ENCODE measurements at regions not wholly inside any gene's neighbourhood (a gene's known extent, or its start where the extent isn't known, plus 50 kb on each side); places are given as distances from the start of the nearest gene placed in this dataset.

GRCh38 chr3:74413547-74414241 lies 200.8 kb downstream of the CNTN3 start:
- DNase-seq = no peak

- no peak for DNase-seq
Observed at GRCh38 chr3:74410276-74410941, 204.1 kb downstream of the CNTN3 start.

GRCh38 chr3:74409066-74409465 lies 205.4 kb downstream of the CNTN3 start:
- no peak for DNase-seq

- peak; percentile 12 for DNase-seq
Observed at GRCh38 chr3:74403307-74403706, 211.2 kb downstream of the CNTN3 start.

DNA sequence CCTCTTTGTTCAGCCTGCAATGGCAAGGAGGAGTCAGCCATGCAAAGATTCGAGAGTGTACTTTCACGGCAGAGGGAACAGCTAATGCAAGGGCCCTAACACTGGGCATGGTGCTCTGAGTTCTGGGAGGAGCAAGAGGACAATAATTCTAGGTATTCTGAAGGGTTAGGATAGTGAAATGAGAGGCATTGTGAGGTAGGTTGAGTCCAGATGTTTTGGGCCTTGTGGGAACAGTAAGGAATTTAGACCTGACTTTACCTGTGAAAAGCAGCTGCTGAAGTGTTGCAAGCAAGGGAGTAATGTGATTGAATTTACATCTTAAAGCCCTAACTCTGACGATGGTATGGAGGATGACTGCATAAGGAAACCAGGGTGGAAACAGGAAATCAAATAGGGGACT lies 211.6 kb downstream of the CNTN3 start:
- no peak for DNase-seq

DNA sequence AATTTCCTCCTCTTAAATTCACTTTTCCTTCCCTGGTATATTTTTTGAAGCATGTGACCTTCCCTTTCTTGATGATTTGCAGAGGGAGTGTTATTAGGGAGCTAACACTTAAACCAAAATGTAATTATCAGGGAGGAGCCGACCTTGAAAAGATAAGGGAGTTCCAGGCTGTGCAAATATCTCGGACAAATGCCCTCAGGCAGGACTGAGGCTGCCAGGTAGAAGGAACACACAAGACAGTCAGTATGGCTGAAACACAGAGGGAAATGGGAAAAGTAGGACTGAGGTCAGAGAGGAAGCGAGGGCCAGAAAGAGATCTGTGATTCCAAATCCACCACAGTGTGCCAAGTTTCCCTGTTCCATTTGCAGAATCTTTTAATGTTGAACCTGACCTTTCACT lies 221.0 kb downstream of the CNTN3 start:
- DNase-seq = no peak

DNA sequence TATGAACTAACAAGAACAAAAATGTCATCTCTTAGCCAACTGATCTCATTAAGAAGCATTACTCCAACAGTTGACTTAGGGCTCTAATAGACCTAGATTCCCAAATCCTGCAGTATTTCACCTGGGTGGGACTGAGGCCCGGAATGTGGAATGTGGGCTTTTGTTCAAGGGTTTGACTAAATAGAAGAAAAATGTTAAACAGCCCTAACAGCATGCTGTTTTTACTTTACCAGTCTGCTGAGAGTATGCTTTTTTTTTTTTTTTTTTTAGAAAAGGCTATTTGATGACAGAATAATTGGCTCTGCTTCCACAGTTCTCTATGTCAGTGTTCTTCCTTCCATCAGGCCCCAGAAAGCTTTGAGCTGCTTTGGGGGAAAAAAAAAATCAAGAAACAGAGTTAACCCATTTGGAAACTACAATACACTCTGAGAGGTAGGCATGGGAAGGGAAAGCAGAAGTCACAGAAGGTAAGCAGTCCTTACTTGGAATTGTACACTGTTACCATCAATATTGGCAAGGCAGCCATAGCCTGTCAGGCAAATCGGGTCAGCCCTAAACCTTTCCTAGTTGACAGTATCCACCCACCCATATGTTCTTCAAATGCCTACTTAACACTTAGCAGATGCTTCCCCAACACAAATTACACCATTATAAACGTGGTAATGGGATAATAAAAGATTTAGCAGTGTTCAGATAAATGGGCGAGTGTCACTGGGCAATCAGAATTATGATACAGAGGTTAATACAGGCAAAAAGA lies 224.2 kb downstream of the CNTN3 start:
- DNase-seq = no peak

DNA sequence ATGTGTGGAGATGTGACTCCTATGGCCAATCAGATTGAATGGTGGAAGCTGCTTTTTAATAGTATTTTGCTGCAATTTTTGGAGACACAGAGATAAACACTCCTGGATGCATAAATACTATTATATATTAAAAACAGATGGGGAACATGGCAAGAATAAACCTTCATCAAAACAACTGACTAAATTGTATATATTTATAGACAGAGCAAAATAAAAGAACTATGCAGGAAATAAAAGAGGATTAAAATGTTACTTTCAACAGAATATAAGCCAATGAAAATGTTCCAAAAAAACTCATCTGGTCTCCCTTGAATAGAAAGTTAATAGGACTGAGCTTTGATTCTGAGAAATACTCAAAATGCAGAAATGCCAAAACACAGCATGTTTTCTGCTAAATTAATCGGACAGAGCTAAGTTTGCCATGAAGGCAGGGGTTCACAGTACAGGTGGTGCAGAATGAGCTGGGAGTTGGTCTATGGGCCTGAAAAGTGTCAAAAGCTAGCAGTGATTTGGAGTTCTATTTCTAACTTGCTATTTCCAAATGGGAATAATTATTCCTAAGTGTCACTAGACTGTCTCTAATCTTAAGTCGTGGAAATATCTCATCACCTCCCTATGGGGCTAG lies 227.2 kb downstream of the CNTN3 start:
- no peak for DNase-seq

- DNase-seq = no peak
Observed at GRCh38 chr3:74384159-74384558, 230.3 kb downstream of the CNTN3 start.

DNA sequence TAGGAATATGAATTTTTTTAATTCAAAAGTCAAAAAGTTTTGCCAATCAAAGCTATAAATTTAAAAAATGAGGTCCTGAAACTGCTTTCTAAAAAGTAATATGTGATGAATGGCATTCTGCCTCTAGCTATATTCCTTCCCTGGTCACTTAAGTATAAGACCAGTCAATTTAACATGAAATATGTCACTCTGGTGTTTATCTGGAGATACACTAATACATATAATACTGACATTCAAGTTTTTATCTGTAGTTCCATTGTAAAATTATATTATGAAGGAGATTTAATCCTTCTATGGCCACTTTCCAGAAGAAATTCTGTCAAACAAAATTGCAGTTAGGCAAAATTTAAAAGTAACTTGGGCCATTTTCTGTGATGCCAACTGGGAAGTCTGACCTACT lies 236.8 kb downstream of the CNTN3 start:
- DNase-seq = no peak

GRCh38 chr3:74376323-74376722 lies 238.1 kb downstream of the CNTN3 start:
- peak; percentile 32 for DNase-seq

DNA sequence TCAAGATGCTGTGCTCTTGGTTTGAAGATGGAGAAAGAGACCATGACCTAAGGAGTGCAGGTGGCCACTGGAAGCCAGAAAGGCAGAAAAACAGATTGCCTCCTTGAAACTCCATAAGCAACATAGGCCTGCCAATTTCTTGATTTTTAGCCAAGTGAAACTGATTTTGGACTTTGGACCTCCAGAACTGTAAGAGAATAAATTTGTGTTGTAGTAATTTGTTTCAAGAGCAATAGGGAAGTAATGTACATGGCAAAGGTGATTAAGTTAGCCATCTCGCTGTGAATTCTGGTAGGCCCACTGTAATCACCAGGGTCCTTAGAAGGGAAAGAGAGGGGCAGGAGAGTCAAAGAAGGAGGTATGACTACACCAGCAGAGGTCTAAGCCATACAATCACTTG lies 238.8 kb downstream of the CNTN3 start:
- DNase-seq = no peak

DNA sequence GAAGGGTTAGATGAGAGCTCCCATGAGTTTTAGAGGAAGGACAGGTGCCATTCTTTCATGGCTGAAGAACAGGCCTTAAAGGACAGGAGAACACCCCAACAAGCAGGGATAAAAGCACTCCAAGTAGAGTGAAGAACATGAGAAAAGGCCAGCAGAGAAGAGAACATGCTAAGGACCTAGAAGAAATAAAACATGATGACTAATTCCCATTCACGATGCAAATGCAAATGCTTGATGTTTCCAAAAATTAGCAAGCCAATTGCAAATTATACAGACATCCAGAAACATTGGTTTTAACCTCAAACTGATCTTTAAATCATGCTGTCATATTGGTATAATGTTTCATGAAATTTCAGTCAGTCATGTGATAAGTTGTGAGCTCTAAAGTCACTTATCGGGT lies 241.7 kb downstream of the CNTN3 start:
- no peak for DNase-seq

DNA sequence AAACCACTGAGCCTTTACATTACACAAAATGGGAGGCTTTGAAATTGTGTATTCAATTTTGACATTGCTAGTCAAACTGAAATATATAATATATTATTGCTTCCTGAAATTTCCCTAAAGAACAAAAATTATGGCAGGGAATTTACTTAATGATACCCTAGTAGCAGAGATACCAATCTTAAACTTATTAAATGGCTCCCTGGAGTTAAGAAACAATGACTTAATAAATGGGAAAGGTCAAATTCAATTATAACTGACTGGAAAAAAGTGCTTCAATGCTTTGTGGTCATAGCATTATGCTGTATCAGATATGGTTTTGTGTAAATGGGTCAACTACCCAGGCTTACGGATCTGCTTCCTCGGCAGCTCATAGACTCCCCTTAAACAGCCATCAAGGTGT lies 244.1 kb downstream of the CNTN3 start:
- no peak for DNase-seq

- no peak for DNase-seq
Observed at GRCh38 chr3:74366331-74366730, 248.1 kb downstream of the CNTN3 start.

- DNase-seq = no peak
Observed at GRCh38 chr3:74363346-74363745, 251.1 kb downstream of the CNTN3 start.

DNA sequence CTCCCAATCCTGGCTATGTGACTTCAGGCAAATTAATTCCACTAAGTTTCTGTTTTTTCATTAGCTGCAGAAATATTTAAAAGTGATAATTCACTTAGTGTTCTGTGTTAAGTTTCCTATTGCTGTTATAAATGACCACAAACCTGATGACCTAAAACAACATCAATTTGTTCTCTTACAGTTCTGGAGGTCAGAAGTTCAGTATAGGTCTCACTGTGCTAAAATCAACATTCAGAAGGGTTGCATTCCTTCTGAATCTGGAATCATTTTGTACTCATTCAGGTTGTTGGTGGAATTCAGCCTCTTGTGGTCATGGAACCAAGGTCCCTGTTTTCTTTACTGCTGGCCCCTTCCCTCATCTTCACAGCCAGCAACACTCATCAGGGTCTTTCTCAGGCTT lies 254.1 kb downstream of the CNTN3 start:
- no peak for DNase-seq

DNA sequence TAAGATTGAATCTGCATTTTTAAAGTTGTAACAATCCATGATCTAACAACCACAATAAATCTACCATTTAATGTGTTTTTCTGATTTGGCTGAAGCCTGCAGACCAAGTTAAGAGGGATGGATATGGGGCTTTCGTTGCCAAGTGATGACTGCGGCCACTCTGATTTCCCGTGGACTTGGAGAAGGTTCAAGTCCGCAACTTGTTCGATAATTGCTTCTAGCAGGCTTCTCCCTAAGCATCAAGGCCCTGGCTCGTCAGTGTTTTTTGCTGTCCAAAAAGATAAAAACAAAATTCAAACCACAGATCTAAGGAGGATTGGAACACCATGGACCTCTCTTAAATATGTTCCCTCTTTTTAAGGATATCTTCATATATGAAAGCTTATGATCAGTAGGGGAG lies 256.6 kb downstream of the CNTN3 start:
- DNase-seq = no peak

GRCh38 chr3:74353039-74353438 lies 261.4 kb downstream of the CNTN3 start:
- peak; percentile 1 for DNase-seq

GRCh38 chr3:74352166-74352565 lies 262.3 kb downstream of the CNTN3 start:
- no peak for DNase-seq

GRCh38 chr3:74351213-74351612 lies 263.2 kb downstream of the CNTN3 start:
- DNase-seq = no peak

DNA sequence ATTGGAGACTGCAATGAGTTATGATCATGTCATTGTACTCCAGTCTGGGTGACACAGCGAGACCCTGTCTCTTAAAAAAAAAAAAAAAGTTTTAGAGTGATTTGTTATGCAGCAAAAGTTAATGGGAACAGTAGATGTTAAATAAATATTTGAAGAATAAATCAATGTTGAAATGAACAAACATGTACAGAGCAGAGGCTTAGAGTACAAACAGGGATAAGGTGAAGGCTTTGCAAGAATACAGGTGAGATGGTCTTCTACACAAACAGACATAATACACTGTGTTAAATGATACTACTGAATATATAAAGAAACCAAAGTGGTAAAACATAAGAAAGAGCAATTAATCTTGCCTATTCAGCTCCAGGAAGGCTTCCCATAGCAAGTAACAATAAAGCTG lies 265.4 kb downstream of the CNTN3 start:
- DNase-seq = no peak

DNA sequence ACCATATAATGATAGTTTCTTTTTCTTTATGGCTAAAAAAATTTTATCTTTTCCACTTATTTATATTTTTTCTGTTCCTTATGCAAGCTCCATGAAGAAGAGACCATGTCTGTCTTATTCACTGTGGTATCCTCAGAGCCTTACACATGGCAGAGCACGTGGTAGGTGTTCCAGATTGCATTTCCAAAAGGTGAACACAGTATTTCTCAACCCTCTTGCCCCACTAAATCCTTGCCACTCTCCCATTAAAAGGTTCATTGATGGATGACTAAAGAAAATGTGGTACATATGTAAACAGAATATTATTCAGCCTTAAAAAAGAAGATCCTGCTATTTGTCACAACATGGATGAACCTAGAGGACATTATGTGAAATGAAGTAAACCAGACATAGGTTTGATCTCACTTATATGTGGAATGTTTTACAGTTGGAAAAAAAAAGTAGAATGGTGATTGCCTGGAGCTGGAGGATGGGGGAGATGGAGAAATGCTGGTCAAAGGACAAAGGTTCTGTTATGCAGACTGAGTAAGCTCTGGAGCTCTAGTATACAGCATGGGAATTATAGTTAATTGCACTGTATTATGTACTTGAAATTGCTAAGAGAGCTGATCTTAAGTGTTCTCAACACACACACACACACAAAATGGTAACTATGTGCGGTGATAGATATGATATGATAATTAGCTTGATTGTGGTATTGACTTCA lies 266.7 kb downstream of the CNTN3 start:
- no peak for DNase-seq

All from EL (cell line).